ENCODE measurements at regions not wholly inside any gene's neighbourhood (a gene's known extent, or its start where the extent isn't known, plus 50 kb on each side); places are given as distances from the start of the nearest gene placed in this dataset.
A peak's percentile ranks its signal among the peaks of the same experiment; 100 is the strongest.

GRCh38 chr12:83691730-83692129 lies 1005.0 kb downstream of the TMTC2 start:
- no peak for DNase-seq (ENCODE audit: low read depth)

- DNase-seq (ENCODE audit: low read depth) = no peak
These were observed 1003.8 kb downstream of the TMTC2 start for GRCh38 chr12:83690465-83690864.

DNA sequence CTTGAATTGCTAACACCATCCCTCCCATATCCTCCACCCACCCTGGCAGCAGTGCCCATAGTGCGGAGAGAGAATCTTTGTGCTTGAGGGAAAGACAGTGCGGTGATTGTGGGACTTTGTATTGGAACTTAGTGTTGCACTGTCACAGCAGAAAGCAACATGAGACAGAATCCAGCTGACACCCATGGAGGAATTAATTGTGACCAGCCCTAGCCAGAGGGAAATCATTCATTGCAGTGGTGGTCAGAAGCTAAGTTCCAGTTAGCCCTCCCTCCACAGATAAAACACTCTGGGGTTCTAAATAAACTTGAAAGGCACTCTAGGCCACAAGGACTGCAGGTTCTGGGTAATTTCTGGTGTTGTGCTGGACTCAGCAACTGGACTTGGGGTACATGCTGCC lies 1002.6 kb downstream of the TMTC2 start:
- DNase-seq (ENCODE audit: low read depth) = no peak

- DNase-seq (ENCODE audit: low read depth) = no peak
These were observed 990.1 kb downstream of the TMTC2 start for GRCh38 chr12:83676781-83677295.

DNA sequence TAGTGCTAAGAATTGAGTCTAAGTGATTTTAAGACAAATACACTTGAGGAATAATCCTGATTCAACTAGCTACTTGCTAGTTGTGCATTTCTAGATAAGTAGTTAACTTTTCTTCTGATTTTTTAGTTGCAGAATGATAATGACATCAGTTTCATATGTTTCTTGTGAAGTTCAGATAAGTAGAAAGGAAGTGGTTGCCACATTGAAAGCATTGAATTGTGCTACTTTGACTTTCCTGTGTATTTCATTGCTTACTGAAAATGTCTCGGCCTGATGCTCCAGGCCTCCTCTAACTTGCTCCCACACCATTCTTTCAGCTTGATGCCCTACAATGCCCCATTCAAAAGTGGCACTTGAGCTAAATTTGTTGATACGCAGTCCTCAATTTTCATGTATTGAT lies 980.0 kb downstream of the TMTC2 start:
- DNase-seq (ENCODE audit: low read depth) = no peak

DNA sequence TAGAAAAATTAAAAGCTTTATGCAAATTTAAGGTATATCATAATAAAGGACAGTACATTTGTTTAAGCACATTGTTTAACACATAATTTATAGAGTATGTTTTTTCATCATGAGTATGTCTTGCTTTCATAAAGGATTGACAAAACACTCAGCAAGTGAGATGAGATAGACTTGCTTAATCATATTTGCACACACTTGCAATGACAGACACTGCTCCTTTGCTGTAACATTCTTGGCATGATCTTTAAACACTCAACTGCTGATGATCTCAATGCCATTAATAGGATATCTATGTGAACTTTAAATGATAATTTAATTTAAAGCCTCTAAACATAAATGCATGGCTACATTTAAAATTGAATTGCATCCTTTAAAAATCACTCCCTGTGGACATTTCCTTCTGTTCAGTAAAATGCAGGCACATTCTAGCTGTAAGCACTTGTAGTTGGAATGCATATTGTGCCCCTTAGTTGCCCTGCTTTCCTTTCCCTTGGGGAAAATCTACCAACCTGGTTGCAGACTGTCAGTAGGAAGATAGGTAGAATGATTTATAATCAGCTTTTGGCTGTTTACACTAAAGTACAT lies 979.0 kb downstream of the TMTC2 start:
- DNase-seq (ENCODE audit: low read depth) = no peak

- no peak for DNase-seq (ENCODE audit: low read depth)
These were observed 977.9 kb downstream of the TMTC2 start for GRCh38 chr12:83664650-83665049.

DNA sequence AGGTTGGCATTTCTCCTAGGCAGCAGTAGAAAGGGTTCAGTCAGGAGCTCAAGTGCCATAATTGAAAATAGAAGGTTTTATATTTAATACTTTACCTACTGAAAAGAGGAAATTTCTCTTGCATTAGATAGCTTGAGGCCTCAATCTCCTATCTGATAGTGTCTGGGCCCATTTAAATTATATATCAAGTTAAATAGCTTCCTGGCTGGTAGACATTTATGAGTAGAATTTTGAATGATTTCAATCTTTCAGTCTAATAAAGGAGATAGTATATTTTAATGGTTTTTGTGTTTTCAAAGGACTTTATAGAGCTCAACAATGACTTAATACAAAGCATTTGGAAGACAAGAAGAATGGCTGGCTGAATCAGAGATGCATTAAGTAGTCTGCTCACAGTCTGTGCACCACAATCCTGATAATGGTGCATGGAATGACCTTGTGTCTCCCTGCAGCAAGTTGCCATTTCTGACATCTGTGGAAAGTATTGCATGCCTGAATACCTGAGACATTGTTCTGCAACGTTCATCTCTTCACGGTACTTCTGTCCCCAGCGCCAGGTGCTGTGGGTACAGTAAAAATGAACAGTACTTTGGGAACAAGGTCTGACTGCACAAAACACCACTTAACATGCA lies 974.1 kb downstream of the TMTC2 start:
- DNase-seq (ENCODE audit: low read depth) = no peak

GRCh38 chr12:83659321-83659720 lies 972.6 kb downstream of the TMTC2 start:
- no peak for DNase-seq (ENCODE audit: low read depth)

DNA sequence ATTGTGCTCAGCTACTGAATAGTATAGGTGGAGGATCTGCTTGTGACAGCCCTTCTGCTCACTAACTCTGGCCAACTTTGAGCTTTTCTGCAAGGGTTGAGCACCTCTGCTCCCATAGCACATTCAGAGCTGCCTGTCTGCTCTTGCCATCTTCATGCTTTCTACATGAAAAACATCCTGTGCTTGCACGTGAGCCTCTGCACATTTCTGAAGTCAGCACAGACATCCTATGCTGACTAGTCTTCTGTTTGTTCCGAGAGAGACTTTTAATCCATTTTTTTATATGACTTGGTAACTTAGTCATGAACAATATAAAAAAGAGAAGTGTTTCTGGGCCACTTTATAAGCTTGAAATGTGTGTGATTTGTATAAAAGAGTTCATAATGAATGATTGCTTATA lies 969.3 kb downstream of the TMTC2 start:
- no peak for DNase-seq (ENCODE audit: low read depth)

DNA sequence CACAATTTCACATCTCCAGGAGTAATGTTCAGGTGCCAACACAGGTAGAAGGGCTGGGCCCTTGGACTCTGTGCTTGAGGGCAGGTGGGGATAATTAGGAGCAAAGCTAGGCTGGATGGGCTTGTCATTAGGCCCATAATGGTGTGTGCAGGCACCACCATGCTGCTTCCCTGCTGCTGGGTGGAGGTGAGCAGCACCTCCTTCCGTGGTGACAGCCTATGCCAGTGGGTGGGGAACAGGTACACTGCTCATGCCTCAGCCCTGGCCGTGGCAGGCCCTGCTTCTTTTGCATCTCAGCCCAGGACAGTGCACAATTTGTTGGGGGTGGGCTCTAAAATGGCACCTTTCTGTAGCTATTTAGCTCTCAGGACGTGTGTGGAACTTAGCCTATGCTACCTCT lies 955.5 kb downstream of the TMTC2 start:
- no peak for DNase-seq (ENCODE audit: low read depth)

- no peak for DNase-seq (ENCODE audit: low read depth)
These were observed 955.1 kb downstream of the TMTC2 start for GRCh38 chr12:83641789-83642188.

DNA sequence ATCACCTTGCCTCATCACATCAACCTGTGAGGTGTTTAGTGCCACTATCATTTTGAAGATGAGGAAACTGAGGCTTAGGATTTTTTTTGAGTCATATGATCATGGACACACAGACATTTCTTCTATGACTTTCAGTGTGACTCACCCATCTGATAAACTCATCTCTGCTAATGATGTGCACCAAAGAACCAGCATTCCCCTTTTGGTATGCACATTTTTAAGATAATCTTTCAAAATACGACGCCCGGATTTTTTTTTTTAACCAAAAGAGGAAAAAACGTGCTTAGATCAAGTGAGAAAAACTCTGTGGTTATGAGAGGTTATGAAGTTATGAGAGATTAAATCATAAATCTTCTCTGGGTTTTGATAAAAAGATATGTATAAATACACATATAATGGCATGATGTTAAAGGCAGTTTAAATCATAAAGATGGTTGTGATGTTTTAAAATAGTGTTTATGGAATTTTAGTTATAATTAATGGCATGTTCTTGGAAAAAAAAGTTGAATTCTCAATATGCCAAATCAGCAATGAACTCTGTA lies 948.1 kb downstream of the TMTC2 start:
- DNase-seq (ENCODE audit: low read depth) = no peak

DNA sequence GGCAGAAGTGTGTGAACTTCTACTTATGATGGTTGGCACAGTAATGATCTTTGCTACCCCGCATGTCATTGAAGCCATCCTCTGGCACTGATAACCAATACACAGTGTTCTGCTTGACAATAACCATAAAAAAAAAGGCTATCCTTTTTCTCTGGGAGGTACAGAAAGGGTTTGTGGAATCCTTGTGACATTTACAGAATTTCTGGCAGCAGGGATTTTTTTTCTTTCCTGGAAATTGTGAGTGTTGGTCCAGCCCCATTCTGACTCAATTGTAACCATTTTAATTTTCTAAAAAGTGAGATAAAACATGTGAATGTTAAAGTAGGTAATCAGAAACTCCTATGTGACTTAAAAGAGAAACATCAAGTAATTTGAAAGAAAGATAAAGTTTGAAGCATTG lies 943.8 kb downstream of the TMTC2 start:
- DNase-seq (ENCODE audit: low read depth) = no peak

DNA sequence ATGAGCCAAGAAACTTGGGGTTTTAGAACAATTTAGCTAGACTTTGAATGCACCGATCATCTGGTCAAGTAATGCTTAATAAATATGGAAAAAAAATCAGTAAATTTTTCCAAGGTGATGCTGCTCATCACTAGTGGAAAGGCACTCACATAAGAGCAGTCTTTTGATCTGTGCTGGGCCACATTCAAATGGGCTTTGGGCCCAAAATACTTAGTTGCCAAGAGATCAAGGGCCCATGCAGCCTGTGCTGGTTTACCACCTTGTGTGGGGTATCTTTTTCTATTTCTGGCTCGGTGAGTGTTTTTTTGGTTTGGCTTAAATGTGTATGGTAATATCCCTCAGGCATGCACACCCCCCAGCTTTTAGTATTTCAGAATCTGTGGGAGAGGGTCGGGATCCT lies 943.2 kb downstream of the TMTC2 start:
- no peak for DNase-seq (ENCODE audit: low read depth)

- DNase-seq (ENCODE audit: low read depth) = no peak
These were observed 935.5 kb downstream of the TMTC2 start for GRCh38 chr12:83622205-83622604.

DNA sequence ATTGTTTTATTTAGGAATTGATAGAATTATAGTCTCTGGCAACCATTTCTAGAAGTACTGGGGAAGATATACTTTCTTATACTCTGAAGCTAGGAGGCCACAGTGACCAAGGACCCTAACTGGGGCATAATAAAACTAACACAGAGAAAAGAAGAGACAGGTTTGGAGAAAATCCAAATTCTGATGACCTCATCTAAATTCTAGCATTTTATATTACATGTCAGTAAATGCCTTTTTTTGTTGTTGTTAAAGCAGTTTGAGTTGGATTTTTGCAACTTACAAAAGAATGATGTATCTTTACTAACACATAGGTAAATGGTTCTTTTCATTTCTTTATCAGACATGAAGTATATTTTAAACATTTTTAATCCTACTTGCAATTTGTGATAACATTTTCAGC lies 933.3 kb downstream of the TMTC2 start:
- DNase-seq (ENCODE audit: low read depth) = no peak

DNA sequence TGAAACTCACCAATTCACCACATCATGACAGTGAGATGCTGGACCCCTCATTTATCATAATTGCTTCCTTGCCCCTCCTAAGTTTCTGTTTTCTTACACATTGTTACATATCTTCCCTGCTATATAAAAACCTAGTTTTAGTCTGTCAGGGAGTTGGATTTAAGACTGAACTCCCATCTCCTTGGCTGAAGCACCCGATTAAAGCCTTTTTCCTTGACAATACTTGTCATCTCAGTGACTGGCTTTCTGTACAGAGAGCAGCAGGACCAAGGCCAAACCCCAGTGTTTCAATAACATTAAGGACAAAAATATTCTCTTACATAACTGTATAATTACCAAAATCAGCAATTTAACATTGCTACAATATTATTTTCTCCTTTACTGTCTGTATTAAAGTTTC lies 928.4 kb downstream of the TMTC2 start:
- DNase-seq (ENCODE audit: low read depth) = no peak

DNA sequence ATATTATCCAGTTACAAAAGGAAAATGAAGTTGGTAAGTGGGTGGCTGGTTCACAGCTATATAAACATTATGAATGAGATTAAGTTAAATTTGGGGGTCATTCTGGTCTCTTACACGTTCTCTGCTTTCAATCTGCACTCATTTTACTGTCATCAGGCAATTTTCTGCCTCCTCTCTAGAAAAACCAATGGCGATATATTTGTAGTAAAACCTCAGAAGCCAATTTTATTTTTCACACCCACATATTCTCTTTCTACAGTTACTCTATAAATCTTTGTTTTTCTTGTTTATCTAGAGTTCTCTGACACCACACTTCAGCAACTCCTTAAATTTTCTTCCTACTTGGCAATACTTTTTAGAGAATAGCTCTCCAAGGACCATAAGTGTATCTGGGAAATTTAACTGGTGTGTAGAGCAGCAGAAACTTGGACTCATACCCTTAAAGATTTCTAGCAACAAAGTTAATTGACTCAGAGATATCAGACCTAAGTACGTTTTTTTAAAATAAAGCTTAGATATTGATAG lies 926.9 kb downstream of the TMTC2 start:
- DNase-seq (ENCODE audit: low read depth) = no peak

- DNase-seq (ENCODE audit: low read depth) = no peak
These were observed 916.4 kb downstream of the TMTC2 start for GRCh38 chr12:83603106-83603505.

GRCh38 chr12:83575326-83575725 lies 888.6 kb downstream of the TMTC2 start:
- DNase-seq (ENCODE audit: low read depth) = no peak

DNA sequence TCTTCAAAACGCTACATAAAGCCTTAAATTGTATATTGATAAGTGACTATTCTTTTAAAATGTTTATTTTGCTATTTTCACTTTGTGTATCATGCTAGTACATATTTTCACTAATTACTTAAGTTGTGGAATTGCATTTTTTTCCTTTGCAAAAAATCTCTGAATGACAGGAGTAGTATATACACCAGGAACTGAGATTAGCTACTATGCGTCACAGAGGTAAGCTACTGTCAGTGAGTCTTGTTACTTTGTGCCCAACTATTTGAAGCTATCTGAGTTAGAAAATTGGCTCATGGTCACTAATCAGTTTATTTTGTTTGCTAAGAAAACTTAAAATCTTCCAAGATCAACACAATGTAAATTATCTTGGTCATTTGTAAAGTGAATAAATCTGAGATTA lies 887.4 kb downstream of the TMTC2 start:
- DNase-seq (ENCODE audit: low read depth) = no peak

- peak; percentile 11 for DNase-seq (ENCODE audit: low read depth)
These were observed 887.0 kb downstream of the TMTC2 start for GRCh38 chr12:83573671-83574070.

DNA sequence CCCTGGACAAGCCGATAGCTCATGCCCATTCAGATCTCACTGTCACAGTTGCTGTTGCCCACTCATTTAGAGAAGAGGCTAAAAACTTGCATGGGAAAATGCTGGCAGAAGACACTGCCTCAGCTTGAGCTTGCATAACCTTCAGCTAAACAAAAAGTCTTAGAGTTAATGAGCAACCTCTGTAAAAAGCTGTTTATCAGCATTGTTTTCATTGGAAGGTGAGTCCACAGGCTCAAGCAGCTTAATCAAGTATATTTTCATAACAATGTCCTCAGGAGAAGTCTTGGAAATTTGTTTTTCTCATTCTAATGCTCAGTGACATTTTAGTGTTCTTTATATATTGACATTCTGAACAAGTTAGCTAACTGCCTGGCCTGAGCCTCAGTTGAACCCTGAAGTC lies 872.9 kb downstream of the TMTC2 start:
- DNase-seq (ENCODE audit: low read depth) = no peak

Data from GM04503 (cell line).